ENCODE measurements at regions not wholly inside any gene's neighbourhood (a gene's known extent, or its start where the extent isn't known, plus 50 kb on each side); places are given as distances from the start of the nearest gene placed in this dataset.

GRCh38 chr22:48757581-48757980 lies 1070.1 kb downstream of the BRD1 start:
- TF ChIP-seq, protein P1, sequence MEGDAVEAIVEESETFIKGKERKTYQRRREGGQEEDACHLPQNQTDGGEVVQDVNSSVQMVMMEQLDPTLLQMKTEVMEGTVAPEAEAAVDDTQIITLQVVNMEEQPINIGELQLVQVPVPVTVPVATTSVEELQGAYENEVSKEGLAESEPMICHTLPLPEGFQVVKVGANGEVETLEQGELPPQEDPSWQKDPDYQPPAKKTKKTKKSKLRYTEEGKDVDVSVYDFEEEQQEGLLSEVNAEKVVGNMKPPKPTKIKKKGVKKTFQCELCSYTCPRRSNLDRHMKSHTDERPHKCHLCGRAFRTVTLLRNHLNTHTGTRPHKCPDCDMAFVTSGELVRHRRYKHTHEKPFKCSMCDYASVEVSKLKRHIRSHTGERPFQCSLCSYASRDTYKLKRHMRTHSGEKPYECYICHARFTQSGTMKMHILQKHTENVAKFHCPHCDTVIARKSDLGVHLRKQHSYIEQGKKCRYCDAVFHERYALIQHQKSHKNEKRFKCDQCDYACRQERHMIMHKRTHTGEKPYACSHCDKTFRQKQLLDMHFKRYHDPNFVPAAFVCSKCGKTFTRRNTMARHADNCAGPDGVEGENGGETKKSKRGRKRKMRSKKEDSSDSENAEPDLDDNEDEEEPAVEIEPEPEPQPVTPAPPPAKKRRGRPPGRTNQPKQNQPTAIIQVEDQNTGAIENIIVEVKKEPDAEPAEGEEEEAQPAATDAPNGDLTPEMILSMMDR (IDR thresholded peaks at IDR 0.05; ENCODE audit: low read depth, low read length, poor library complexity, severe bottlenecking): no peak
- TF ChIP-seq EZH2phosphoT487 (IDR thresholded peaks at IDR 0.05; ENCODE audit: borderline replicate concordance, low read length): no peak
